Body of pancreas (tissue), 4 donors: ENCODE measurements at regions not wholly inside any gene's neighbourhood (a gene's known extent, or its start where the extent isn't known, plus 50 kb on each side); places are given as distances from the start of the nearest gene placed in this dataset.
A peak's percentile ranks its signal among the peaks of the same experiment; 100 is the strongest.

ENCODE experiments used
- ATAC-seq: fragments of 150-250 bp; one replicate; pipeline ENCODE4 v1.9.1; 2016
- DNase-seq, 4 donors: peaks; one replicate each; pipeline ENCODE4 v3.0.0-alpha.2; 2019
- H3K27ac ChIP-seq, 4 donors: fragments of 200-600 bp; sonication (generic); 1 replicate in 3 of 4; 2 replicates in 1 of 4; pipeline versions ENCODE4 v1.5.1 to v1.6.1; 2016 to 2019; ENCODE audit warnings: mild to moderate bottlenecking in 1 of 4, mixed read lengths in 1 of 4, moderate library complexity in 1 of 4
- H3K27me3 ChIP-seq, 2 donors: fragments of 200-600 bp; sonication (generic); one replicate each; pipeline ENCODE4 v1.6.0; 2016; ENCODE audit warnings: mild to moderate bottlenecking in 1 of 2
- H3K36me3 ChIP-seq, 2 donors: fragments of 200-600 bp; sonication (generic); replicated peaks in 1 of 2; 2 replicates each; pipeline ENCODE4 v1.5.1; 2016; ENCODE audit warnings: low read depth in 2 of 2; ENCODE audit not compliant: insufficient read depth in 1 of 2
- H3K4me1 ChIP-seq: fragments of 200-600 bp; sonication (generic); one replicate; pipeline ENCODE4 v1.6.0; 2016
- H3K4me3 ChIP-seq, 2 donors: fragments of 200-600 bp; sonication (generic); 1 replicate in 1 of 2; 2 replicates in 1 of 2; pipeline ENCODE4 v1.5.1; 2016 to 2019
- H3K9me3 ChIP-seq, 3 donors: fragments of 200-600 bp; sonication (generic); 1 replicate in 2 of 3; 2 replicates in 1 of 3; pipeline ENCODE4 v1.5.1; 2016
- POLR2A ChIP-seq, 3 donors: fragments of 450-650 bp; IDR thresholded peaks; one replicate each; pipeline ENCODE4 v1.6.1; 2016; ENCODE audit warnings: antibody characterized with exemption in 3 of 3, mild to moderate bottlenecking in 2 of 3
- WGBS, 2 donors: methylation state at CpG; one replicate each; pipeline ENCODE4 v1.1.5; 2017; 5-methylcytosine and 5-hydroxymethylcytosine counted together
- intact Hi-C: fragments of 100-400 bp; cut with DNase I; formaldehyde crosslinking; loops from one replicate; pipeline ENCODE4 v1.15.1; 2023
- TF ChIP-seq, protein P1 (sequence below), 7 experiments: fragments of 450-650 bp in 4 of 7; fragments of 200-600 bp in 3 of 7; sonication (generic) in 3 of 7; IDR thresholded peaks; one replicate each; pipeline ENCODE4 v1.5.1; 2016 to 2019; ENCODE audit warnings: antibody characterized with exemption in 7 of 7

- Histone ChIP-seq H3K9me3 (no peaks in the 10 kb centered on the region), H3K27ac (no peak overlapping the region), H3K4me1 (no peaks in the 10 kb centered on the region), H3K4me3 (no peak overlapping the region), H3K27me3 (no peaks in the 10 kb centered on the region), H3K36me3 (no peaks in the 10 kb centered on the region)
- intact Hi-C loops, result no loop called here
- DNase-seq, result no peak
- 39 to 58% methylated on average over 2 of the region's 2 CpGs for WGBS, 2 donors
- TF ChIP-seq, protein P1, sequence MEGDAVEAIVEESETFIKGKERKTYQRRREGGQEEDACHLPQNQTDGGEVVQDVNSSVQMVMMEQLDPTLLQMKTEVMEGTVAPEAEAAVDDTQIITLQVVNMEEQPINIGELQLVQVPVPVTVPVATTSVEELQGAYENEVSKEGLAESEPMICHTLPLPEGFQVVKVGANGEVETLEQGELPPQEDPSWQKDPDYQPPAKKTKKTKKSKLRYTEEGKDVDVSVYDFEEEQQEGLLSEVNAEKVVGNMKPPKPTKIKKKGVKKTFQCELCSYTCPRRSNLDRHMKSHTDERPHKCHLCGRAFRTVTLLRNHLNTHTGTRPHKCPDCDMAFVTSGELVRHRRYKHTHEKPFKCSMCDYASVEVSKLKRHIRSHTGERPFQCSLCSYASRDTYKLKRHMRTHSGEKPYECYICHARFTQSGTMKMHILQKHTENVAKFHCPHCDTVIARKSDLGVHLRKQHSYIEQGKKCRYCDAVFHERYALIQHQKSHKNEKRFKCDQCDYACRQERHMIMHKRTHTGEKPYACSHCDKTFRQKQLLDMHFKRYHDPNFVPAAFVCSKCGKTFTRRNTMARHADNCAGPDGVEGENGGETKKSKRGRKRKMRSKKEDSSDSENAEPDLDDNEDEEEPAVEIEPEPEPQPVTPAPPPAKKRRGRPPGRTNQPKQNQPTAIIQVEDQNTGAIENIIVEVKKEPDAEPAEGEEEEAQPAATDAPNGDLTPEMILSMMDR (IDR thresholded peaks at IDR 0.05), result no peak
- TF ChIP-seq POLR2A (IDR thresholded peaks at IDR 0.05), result no peak
- no peak for ATAC-seq
These were observed 143.2 kb downstream of the MCHR2 start for GRCh38 chr6:99850841-99851240.

- DNase-seq (no peak), ATAC-seq (no peak)
- no peaks in the 10 kb centered on the region for H3K9me3 ChIP-seq
- TF ChIP-seq POLR2A (IDR thresholded peaks at IDR 0.05), result no peak
- TF ChIP-seq, protein P1 (IDR thresholded peaks at IDR 0.05), result no peak
- no peaks in the 10 kb centered on the region for H3K36me3 ChIP-seq
- H3K4me1 ChIP-seq, result no peaks in the 10 kb centered on the region
- no peak overlapping the region for H3K27ac ChIP-seq
- 72 to 77% methylated on average over 3 of the region's 3 CpGs for WGBS, 2 donors
- intact Hi-C loops, result no loop called here
- H3K4me3 ChIP-seq, result no peak overlapping the region
- no peaks in the 10 kb centered on the region for H3K27me3 ChIP-seq
These were observed 142.0 kb downstream of the MCHR2 start for GRCh38 chr6:99852031-99852430.

GRCh38 chr6:99867026-99867425 lies 127.0 kb downstream of the MCHR2 start:
- Histone ChIP-seq H3K27ac (no peak overlapping the region), H3K36me3 (no peaks in the 10 kb centered on the region), H3K4me1 (no peaks in the 10 kb centered on the region), H3K9me3 (no peaks in the 10 kb centered on the region), H3K27me3 (no peaks in the 10 kb centered on the region), H3K4me3 (no peak overlapping the region)
- TF ChIP-seq POLR2A (IDR thresholded peaks at IDR 0.05), result no peak
- TF ChIP-seq, protein P1 (IDR thresholded peaks at IDR 0.05), result no peak
- DNase-seq, result no peak
- 27 to 34% methylated on average over 3 of the region's 3 CpGs for WGBS, 2 donors
- no peak for ATAC-seq
- intact Hi-C loops, result no loop called here

- peak; percentile 77 for ATAC-seq
- intact Hi-C loops, result no loop called here
- no peak overlapping the region for H3K4me3 ChIP-seq
These were observed 125.8 kb downstream of the MCHR2 start for GRCh38 chr6:99868074-99868702.

More at GRCh38 chr6:99868074-99868702, 125.8 kb downstream of the MCHR2 start:
- 4 to 5% methylated on average over 13 of the region's 13 CpGs for WGBS, 2 donors
- H3K4me1 ChIP-seq, result no peaks in the 10 kb centered on the region
- H3K36me3 ChIP-seq, result no peaks in the 10 kb centered on the region
- H3K9me3 ChIP-seq, result no peaks in the 10 kb centered on the region
- H3K27me3 ChIP-seq, result no peaks in the 10 kb centered on the region
- TF ChIP-seq POLR2A (IDR thresholded peaks at IDR 0.05), result no peak
- TF ChIP-seq, protein P1 (IDR thresholded peaks at IDR 0.05), result peak; percentile 53 to 86 (median 85)
- no peak overlapping the region for H3K27ac ChIP-seq
- peak; percentile 75 to 86 (median 80) for DNase-seq
